Head of caudate nucleus (tissue), 42 donors: ENCODE measurements at regions not wholly inside any gene's neighbourhood (a gene's known extent, or its start where the extent isn't known, plus 50 kb on each side); places are given as distances from the start of the nearest gene placed in this dataset.

Experiments used
- DNase-seq, 42 donors: peaks; one replicate each; pipeline versions ENCODE4 v3.0.0 to v3.0.0-alpha.2; 2020 to 2021; ENCODE audit warnings: mixed read lengths in 7 of 42
- intact Hi-C: fragments of 100-400 bp; cut with DNase I; formaldehyde crosslinking; loops from one replicate; pipeline ENCODE4 v1.15.0; 2022

GRCh38 chr14:98074111-98074510 is 1197.9 kb downstream of the BCL11B start:
- intact Hi-C loops: no loop called here
- no peak for DNase-seq

GRCh38 chr14:98077176-98077575 is 1194.8 kb downstream of the BCL11B start:
- no peak for DNase-seq
- intact Hi-C loops: no loop called here

- intact Hi-C loops: no loop called here
- DNase-seq: no peak
Measured at GRCh38 chr14:98082833-98083232, 1189.2 kb downstream of the BCL11B start.

GRCh38 chr14:98085751-98086150 is 1186.2 kb downstream of the BCL11B start:
- intact Hi-C loops: no loop called here
- no peak for DNase-seq

GRCh38 chr14:98093111-98093510 is 1178.9 kb downstream of the BCL11B start:
- DNase-seq: no peak
- intact Hi-C loops: no loop called here

- no peak for DNase-seq
- intact Hi-C loops: no loop called here
Measured at GRCh38 chr14:98099527-98099926, 1172.5 kb downstream of the BCL11B start.

GRCh38 chr14:98101323-98101722 is 1170.7 kb downstream of the BCL11B start:
- intact Hi-C loops: no loop called here
- DNase-seq: no peak

- DNase-seq: no peak
- intact Hi-C loops: no loop called here
Measured at GRCh38 chr14:98103705-98104104, 1168.3 kb downstream of the BCL11B start.

GRCh38 chr14:98109326-98109725 is 1162.7 kb downstream of the BCL11B start:
- intact Hi-C loops: no loop called here
- no peak for DNase-seq

- intact Hi-C loops: no loop called here
- DNase-seq: no peak
Measured at GRCh38 chr14:98112194-98112780, 1159.7 kb downstream of the BCL11B start.

- no peak for DNase-seq
- intact Hi-C loops: no loop called here
Measured at GRCh38 chr14:98114122-98114895, 1157.7 kb downstream of the BCL11B start.

GRCh38 chr14:98114946-98115345 is 1157.1 kb downstream of the BCL11B start:
- no peak for DNase-seq
- intact Hi-C loops: no loop called here

- intact Hi-C loops: no loop called here
- no peak for DNase-seq
Measured at GRCh38 chr14:98118749-98119148, 1153.2 kb downstream of the BCL11B start.

- intact Hi-C loops: no loop called here
- DNase-seq: no peak
Measured at GRCh38 chr14:98119739-98120138, 1152.3 kb downstream of the BCL11B start.

GRCh38 chr14:98120831-98121464 is 1151.0 kb downstream of the BCL11B start:
- peak in 13 of 42 donors; percentile 9 to 75 (median 34) for DNase-seq
- intact Hi-C loops: no loop called here

GRCh38 chr14:98122527-98122926 is 1149.5 kb downstream of the BCL11B start:
- no peak for DNase-seq
- intact Hi-C loops: no loop called here

GRCh38 chr14:98130691-98131090 is 1141.3 kb downstream of the BCL11B start:
- no peak for DNase-seq

GRCh38 chr14:98131406-98131805 is 1140.6 kb downstream of the BCL11B start:
- intact Hi-C loops: loop anchor here (10.0 kb wide), 1 partner anchor 1133 kb away; no protein-coding TSS in a partner anchor
- no peak for DNase-seq

More at GRCh38 chr14:98130691-98131090, 1141.3 kb downstream of the BCL11B start:
- intact Hi-C loops: loop anchor here (10.0 kb wide), 1 partner anchor 1134 kb away; no protein-coding TSS in a partner anchor

GRCh38 chr14:98133806-98134205 is 1138.2 kb downstream of the BCL11B start:
- DNase-seq: no peak
- intact Hi-C loops: loop anchor here (10.0 kb wide), 1 partner anchor 1131 kb away; no protein-coding TSS in a partner anchor
